Peyer's patch (tissue), 4 donors: ENCODE measurements at regions not wholly inside any gene's neighbourhood (a gene's known extent, or its start where the extent isn't known, plus 50 kb on each side); places are given as distances from the start of the nearest gene placed in this dataset.
A peak's percentile ranks its signal among the peaks of the same experiment; 100 is the strongest.

Experiments used
- DNase-seq, 3 donors: peaks; one replicate each; pipeline ENCODE4 v3.0.0-alpha.2; 2017 to 2019
- H3K27ac ChIP-seq, 4 donors: fragments of 200-600 bp; sonication (generic); one replicate each; pipeline ENCODE4 v1.5.1; 2016 to 2019
- H3K27me3 ChIP-seq, 2 donors: fragments of 200-600 bp; sonication (generic); one replicate each; pipeline ENCODE4 v1.5.1; 2019
- H3K36me3 ChIP-seq, 3 donors: fragments of 200-600 bp; sonication (generic); one replicate each; pipeline ENCODE4 v1.5.1; 2016 to 2019
- H3K4me1 ChIP-seq, 4 donors: fragments of 200-600 bp; sonication (generic); one replicate each; pipeline ENCODE4 v1.5.1; 2016 to 2019
- H3K4me3 ChIP-seq, 4 donors: fragments of 200-600 bp; sonication (generic); 1 replicate in 3 of 4; 2 replicates in 1 of 4; pipeline ENCODE4 v1.5.1; 2016 to 2019; ENCODE audit warnings: mild to moderate bottlenecking in 1 of 4
- H3K9me3 ChIP-seq, 4 donors: fragments of 200-600 bp; sonication (generic); one replicate each; pipeline ENCODE4 v1.5.1; 2016 to 2019; ENCODE audit warnings: mild to moderate bottlenecking in 1 of 4
- CTCF ChIP-seq, 6 experiments: fragments of 450-650 bp in 4 of 6; fragments of 200-600 bp in 2 of 6; sonication (generic) in 1 of 6; IDR thresholded peaks; one replicate each; pipeline ENCODE4 v1.5.1; 2017 to 2019; ENCODE audit warnings: antibody characterized with exemption in 6 of 6, mild to moderate bottlenecking in 3 of 6, moderate library complexity in 1 of 6
- POLR2A ChIP-seq, 2 donors: fragments of 450-650 bp; IDR thresholded peaks; one replicate each; pipeline ENCODE4 v1.5.1; 2017; ENCODE audit warnings: antibody characterized with exemption in 2 of 2, mild to moderate bottlenecking in 2 of 2, moderate library complexity in 2 of 2

DNA sequence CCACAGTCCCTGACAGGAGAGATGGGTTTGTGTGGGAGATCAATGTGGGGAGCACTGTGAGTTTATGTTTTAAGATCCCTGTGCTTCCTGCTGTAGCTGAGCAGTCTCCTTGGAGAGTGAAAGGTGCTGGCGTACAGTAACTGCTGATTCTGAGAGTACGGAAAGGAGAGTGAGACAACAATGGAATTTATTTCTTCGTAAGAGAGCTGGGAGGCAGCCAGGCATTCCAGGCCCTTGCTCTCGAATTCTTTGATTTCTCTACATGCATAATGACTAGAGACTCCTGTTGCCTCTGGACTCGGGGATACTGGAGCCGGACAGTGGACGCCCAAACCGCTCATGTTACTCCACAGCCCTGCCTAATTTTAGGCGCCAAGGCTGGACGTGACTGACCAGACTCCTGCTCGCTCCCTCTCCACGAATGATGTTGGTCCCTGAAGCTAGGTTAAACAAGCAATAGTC lies 131.0 kb upstream of the PHACTR1 start:
- Histone ChIP-seq H3K9me3 (no peaks in the 10 kb centered on the region), H3K4me3 (no peak overlapping the region), H3K36me3 (no peaks in the 10 kb centered on the region), H3K27me3 (no peaks in the 10 kb centered on the region), H3K27ac (peak overlapping the region in 3 of 4 donors; percentile 15 to 83 (median 75)), H3K4me1 (no peaks in the 10 kb centered on the region)
- DNase-seq, result no peak
- TF ChIP-seq CTCF (IDR thresholded peaks at IDR 0.05) (no peak), POLR2A (IDR thresholded peaks at IDR 0.05) (no peak)

DNA sequence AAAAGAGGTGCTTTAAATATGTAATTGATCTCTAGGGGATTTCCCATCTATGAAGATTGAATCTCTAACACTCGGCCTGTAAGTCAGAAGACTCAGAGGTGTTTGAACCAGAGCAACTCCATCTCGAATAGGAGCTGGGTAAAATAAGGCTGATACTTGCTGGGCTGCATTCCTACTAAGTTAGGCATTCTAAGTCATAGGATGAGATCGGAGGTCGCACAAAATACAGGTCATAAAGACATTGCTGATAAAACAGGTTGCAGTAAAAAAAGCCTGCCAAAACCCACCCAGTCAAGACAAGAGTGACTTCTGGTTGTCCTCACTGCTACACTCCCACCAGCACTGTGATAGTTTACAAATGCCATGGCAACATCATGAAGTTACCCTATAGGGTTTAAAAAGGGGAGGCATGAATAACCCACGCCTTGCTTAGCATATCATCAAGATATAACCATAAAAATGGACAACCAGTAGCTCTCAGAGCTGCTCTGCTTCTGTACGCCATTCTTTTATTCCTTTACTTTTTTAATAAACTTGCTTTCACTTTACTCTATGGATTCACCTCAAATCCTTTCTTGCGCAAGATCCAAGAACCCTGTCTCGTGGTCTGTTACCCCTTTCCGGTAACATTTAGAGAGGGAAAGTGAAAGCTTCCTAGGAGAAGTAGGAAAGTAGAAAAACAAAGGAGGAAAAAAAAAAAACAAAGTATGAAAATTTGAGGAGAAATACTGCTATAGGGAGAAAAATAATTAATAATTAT lies 129.7 kb upstream of the PHACTR1 start:
- no peaks in the 10 kb centered on the region for H3K9me3 ChIP-seq
- no peaks in the 10 kb centered on the region for H3K4me1 ChIP-seq
- no peaks in the 10 kb centered on the region for H3K36me3 ChIP-seq
- DNase-seq, result no peak
- H3K27ac ChIP-seq, result no peak overlapping the region
- H3K4me3 ChIP-seq, result no peak overlapping the region
- no peaks in the 10 kb centered on the region for H3K27me3 ChIP-seq
- no peak for TF ChIP-seq CTCF (IDR thresholded peaks at IDR 0.05)
- no peak for TF ChIP-seq POLR2A (IDR thresholded peaks at IDR 0.05)

- H3K36me3 ChIP-seq, result no peaks in the 10 kb centered on the region
Measured at GRCh38 chr6:12590901-12591300, 125.7 kb upstream of the PHACTR1 start.

GRCh38 chr6:12592634-12593033 lies 123.9 kb upstream of the PHACTR1 start:
- DNase-seq, result no peak
- Histone ChIP-seq H3K36me3 (no peaks in the 10 kb centered on the region), H3K9me3 (no peaks in the 10 kb centered on the region), H3K27me3 (no peaks in the 10 kb centered on the region), H3K4me1 (peaks cover 0 to 4% (median 0%) of the 10 kb centered on the region in 4 donors), H3K27ac (no peak overlapping the region), H3K4me3 (no peak overlapping the region)
- TF ChIP-seq CTCF (IDR thresholded peaks at IDR 0.05) (no peak), POLR2A (IDR thresholded peaks at IDR 0.05) (no peak)

More at GRCh38 chr6:12590901-12591300, 125.7 kb upstream of the PHACTR1 start:
- TF ChIP-seq CTCF (IDR thresholded peaks at IDR 0.05) (no peak), POLR2A (IDR thresholded peaks at IDR 0.05) (no peak)
- Histone ChIP-seq H3K4me3 (no peak overlapping the region), H3K9me3 (no peaks in the 10 kb centered on the region), H3K4me1 (peaks cover 0 to 4% (median 0%) of the 10 kb centered on the region in 4 donors), H3K27me3 (no peaks in the 10 kb centered on the region), H3K27ac (no peak overlapping the region)
- DNase-seq, result no peak

DNA sequence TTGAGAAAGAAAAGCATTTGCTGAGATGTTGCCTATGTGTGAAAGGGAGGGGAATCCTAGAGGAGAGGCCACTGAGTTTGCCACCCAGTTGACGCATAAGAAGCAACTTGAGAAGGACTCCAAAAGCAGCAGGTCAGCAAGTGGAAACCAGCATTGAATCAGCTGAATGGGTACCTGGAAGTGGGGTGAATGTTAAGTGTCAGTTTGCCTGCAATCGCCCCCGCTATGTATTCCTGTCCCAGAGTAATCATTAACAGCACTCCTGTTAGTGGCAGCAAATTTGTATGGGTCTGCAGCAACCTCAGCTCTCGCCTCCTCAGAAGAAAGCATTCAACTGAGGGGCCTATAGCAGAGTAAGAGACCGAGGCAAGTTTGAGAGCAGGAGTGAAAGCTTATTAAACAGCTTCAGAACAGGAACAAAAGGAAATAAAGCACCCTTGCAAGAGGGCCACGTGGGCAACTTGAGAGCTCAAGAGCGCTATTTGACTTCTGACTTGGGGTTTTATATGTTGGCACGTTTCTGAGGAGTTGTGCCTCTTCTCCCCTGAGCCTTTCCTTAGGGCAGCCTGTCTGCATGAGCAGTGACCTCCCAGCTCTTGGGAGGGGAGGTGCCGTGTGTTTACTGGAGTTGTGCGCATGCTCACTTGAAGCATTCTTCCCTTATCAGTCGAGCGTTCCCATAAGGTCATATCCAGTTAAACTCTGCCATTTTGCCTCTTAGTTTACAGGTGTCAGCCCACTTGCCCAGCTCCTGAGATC lies 122.6 kb upstream of the PHACTR1 start:
- H3K9me3 ChIP-seq, result no peaks in the 10 kb centered on the region
- TF ChIP-seq POLR2A (IDR thresholded peaks at IDR 0.05), result no peak
- H3K36me3 ChIP-seq, result no peaks in the 10 kb centered on the region
- H3K4me3 ChIP-seq, result no peak overlapping the region
- H3K27ac ChIP-seq, result peak overlapping the region in 1 of 4 donors; percentile 15
- peaks cover 0 to 4% (median 0%) of the 10 kb centered on the region in 4 donors for H3K4me1 ChIP-seq
- no peaks in the 10 kb centered on the region for H3K27me3 ChIP-seq
- DNase-seq, result no peak

DNA sequence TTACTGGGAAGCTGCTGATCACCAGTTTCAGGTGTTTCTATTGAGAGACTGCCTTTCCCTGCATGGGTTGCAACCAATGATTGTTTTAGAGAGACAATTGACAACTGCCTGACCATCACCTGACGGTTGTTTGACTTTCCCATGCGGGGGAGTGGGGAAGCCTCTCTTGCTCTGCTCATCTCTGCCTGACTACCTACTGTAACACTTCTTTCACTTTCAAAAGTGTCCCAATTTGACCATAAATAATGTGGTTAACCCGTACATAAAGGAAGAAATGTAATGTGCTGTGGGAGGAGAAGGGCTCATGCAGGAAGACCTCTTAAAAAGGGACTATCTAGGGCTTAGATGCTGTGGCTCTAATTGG lies 122.1 kb upstream of the PHACTR1 start:
- no peak for DNase-seq
- H3K4me1 ChIP-seq, result peaks cover 0 to 4% (median 0%) of the 10 kb centered on the region in 4 donors
- no peaks in the 10 kb centered on the region for H3K27me3 ChIP-seq
- H3K9me3 ChIP-seq, result no peaks in the 10 kb centered on the region
- H3K4me3 ChIP-seq, result no peak overlapping the region
- H3K27ac ChIP-seq, result peak overlapping the region in 1 of 4 donors; percentile 15
- no peaks in the 10 kb centered on the region for H3K36me3 ChIP-seq
- TF ChIP-seq CTCF (IDR thresholded peaks at IDR 0.05) (no peak), POLR2A (IDR thresholded peaks at IDR 0.05) (no peak)
